ENCODE measurements at regions not wholly inside any gene's neighbourhood (a gene's known extent, or its start where the extent isn't known, plus 50 kb on each side); places are given as distances from the start of the nearest gene placed in this dataset.

DNA sequence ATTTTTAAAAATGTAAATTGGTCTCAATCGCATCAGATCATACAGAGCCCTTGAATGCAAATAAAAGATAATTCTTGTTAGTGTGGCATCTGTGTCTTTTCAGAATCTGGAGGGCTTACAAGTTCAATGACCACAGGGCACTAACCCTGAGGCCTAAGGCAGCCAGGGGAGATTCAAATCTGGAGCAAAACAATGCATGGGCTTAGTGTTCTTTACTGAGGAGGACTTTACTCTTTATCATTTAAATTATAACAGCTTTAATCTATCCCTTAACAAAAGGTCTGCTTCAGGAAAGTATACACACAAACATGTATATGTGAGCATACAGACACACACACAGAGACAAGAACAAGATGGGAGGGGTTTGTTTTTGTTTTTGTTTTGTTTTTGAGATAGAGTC is 51.0 kb upstream of the NSUN7 start:
- TF ChIP-seq CTCF (tag by site-specific recombination; IDR thresholded peaks at IDR 0.05) (no peak), REPIN1 (tag by site-specific recombination; IDR thresholded peaks at IDR 0.05; ENCODE audit: low read depth) (no peak), ZNF274 (IDR thresholded peaks at IDR 0.05; ENCODE audit: low read length) (no peak), ZNF274 (tag by site-specific recombination; IDR thresholded peaks at IDR 0.05; ENCODE audit: borderline replicate concordance) (no peak), REST (tag by site-specific recombination; IDR thresholded peaks at IDR 0.05) (no peak), ZNF148 (tag by site-specific recombination; IDR thresholded peaks at IDR 0.05; ENCODE audit: borderline replicate concordance) (no peak), ZBTB20 (tag by site-specific recombination; IDR thresholded peaks at IDR 0.05) (no peak), MYNN (tag by site-specific recombination; IDR thresholded peaks at IDR 0.05; ENCODE audit: borderline replicate concordance) (no peak), ZNF544 (tag by site-specific recombination; IDR thresholded peaks at IDR 0.05) (no peak), TCF7L2 (IDR thresholded peaks at IDR 0.05; ENCODE audit: borderline replicate concordance, low read depth, low read length) (no peak), ZBTB26 (tag by site-specific recombination; optimal IDR thresholded peaks at IDR 0.05) (no peak)
- TF ChIP-seq, protein P1, sequence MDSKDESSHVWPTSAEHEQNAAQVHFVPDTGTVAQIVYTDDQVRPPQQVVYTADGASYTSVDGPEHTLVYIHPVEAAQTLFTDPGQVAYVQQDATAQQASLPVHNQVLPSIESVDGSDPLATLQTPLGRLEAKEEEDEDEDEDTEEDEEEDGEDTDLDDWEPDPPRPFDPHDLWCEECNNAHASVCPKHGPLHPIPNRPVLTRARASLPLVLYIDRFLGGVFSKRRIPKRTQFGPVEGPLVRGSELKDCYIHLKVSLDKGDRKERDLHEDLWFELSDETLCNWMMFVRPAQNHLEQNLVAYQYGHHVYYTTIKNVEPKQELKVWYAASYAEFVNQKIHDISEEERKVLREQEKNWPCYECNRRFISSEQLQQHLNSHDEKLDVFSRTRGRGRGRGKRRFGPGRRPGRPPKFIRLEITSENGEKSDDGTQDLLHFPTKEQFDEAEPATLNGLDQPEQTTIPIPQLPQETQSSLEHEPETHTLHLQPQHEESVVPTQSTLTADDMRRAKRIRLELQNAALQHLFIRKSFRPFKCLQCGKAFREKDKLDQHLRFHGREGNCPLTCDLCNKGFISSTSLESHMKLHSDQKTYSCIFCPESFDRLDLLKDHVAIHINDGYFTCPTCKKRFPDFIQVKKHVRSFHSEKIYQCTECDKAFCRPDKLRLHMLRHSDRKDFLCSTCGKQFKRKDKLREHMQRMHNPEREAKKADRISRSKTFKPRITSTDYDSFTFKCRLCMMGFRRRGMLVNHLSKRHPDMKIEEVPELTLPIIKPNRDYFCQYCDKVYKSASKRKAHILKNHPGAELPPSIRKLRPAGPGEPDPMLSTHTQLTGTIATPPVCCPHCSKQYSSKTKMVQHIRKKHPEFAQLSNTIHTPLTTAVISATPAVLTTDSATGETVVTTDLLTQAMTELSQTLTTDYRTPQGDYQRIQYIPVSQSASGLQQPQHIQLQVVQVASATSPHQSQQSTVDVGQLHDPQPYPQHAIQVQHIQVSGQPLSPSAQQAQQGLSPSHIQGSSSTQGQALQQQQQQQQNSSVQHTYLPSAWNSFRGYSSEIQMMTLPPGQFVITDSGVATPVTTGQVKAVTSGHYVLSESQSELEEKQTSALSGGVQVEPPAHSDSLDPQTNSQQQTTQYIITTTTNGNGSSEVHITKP (tag by site-specific recombination; IDR thresholded peaks at IDR 0.05), result no peak
- TF ChIP-seq, protein P2, sequence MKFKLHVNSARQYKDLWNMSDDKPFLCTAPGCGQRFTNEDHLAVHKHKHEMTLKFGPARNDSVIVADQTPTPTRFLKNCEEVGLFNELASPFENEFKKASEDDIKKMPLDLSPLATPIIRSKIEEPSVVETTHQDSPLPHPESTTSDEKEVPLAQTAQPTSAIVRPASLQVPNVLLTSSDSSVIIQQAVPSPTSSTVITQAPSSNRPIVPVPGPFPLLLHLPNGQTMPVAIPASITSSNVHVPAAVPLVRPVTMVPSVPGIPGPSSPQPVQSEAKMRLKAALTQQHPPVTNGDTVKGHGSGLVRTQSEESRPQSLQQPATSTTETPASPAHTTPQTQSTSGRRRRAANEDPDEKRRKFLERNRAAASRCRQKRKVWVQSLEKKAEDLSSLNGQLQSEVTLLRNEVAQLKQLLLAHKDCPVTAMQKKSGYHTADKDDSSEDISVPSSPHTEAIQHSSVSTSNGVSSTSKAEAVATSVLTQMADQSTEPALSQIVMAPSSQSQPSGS (tag by site-specific recombination; IDR thresholded peaks at IDR 0.05; ENCODE audit: low read depth), result no peak
- TF ChIP-seq, protein P3, sequence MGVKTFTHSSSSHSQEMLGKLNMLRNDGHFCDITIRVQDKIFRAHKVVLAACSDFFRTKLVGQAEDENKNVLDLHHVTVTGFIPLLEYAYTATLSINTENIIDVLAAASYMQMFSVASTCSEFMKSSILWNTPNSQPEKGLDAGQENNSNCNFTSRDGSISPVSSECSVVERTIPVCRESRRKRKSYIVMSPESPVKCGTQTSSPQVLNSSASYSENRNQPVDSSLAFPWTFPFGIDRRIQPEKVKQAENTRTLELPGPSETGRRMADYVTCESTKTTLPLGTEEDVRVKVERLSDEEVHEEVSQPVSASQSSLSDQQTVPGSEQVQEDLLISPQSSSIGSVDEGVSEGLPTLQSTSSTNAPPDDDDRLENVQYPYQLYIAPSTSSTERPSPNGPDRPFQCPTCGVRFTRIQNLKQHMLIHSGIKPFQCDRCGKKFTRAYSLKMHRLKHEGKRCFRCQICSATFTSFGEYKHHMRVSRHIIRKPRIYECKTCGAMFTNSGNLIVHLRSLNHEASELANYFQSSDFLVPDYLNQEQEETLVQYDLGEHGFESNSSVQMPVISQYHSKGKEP (tag by site-specific recombination; IDR thresholded peaks at IDR 0.05), result no peak
